Right lung (tissue), 2 donors: ENCODE measurements at regions not wholly inside any gene's neighbourhood (a gene's known extent, or its start where the extent isn't known, plus 50 kb on each side); places are given as distances from the start of the nearest gene placed in this dataset.

ENCODE experiments used
- DNase-seq, 2 donors: peaks; one replicate each; pipeline ENCODE4 v3.0.0-alpha.2; 2013

GRCh38 chr22:27656970-27657369, 144.6 kb downstream of the MN1 start:
- DNase-seq, result no peak

- DNase-seq, result no peak
Measured at GRCh38 chr22:27660306-27660705, 141.2 kb downstream of the MN1 start.

GRCh38 chr22:27662359-27663301, 138.9 kb downstream of the MN1 start:
- DNase-seq, result peak; percentile 60 to 61

- no peak for DNase-seq
Measured at GRCh38 chr22:27663812-27664211, 137.7 kb downstream of the MN1 start.

DNA sequence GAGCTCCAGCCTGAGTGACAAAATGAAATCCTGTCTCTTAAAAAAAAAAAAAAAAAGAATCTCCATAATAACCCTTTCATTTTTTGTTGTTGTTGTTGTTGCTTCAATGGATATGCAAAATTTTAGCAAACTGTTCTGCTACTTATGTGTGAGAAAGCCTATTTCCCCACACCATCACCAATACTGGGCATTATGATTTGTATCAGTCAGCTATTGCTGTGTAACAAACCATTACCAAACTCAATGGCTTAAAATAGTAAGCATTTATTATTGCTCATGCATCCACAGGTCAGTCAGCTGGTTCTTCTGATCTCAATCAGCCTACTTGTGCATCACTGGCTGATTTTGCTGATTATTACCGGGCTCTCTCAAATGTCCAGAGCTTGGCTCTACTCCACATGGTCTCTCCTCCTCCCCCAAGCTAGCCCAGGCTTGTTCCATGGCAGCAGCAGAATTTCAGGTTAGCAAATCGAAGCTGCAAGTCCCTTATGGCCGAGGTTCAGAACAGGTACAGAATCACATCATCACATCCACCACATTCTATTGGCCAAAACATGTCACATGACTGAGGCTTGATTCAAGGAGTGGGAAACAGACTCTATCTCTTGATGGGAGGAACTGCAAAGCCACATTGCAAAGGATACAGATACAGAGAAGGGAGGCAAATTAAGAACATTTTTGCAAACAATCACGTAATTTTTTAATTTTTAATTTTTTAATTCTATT, 135.1 kb downstream of the MN1 start:
- DNase-seq, result no peak

DNA sequence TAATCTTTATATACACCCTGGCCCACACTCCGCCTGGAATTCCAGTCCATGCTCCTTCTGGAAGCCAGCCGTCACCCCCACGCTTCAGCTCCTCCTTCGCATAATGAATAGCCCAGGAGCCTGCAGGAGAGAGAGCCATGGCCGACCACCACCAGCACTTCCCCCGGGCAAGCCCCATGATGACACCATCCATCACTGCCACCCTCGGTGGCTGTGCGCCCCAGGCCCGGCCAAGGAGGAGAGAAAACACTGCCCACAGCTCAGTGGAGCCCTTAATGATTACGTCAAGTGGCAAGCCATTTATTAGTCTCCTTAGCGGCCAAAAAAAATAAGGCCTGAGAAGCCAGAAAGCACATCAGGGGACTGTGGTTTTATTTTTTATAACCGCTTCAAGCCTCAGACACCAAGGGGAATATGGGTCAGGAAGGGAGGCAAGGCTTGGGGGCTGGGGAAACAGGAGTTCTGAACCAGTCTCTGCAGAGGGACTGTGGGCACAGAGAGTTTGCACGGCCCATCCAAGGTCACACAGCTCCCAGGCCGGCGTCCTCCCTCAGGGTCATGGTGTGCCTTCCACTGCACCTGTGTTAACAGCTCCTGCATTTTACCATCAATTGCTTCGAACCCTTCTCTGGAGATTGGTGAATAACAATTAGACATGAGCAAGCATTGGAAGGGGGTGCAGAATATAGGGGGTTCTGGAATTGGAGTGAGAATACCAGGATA, 134.3 kb downstream of the MN1 start:
- DNase-seq, result no peak

GRCh38 chr22:27668828-27669797, 132.4 kb downstream of the MN1 start:
- no peak for DNase-seq

DNA sequence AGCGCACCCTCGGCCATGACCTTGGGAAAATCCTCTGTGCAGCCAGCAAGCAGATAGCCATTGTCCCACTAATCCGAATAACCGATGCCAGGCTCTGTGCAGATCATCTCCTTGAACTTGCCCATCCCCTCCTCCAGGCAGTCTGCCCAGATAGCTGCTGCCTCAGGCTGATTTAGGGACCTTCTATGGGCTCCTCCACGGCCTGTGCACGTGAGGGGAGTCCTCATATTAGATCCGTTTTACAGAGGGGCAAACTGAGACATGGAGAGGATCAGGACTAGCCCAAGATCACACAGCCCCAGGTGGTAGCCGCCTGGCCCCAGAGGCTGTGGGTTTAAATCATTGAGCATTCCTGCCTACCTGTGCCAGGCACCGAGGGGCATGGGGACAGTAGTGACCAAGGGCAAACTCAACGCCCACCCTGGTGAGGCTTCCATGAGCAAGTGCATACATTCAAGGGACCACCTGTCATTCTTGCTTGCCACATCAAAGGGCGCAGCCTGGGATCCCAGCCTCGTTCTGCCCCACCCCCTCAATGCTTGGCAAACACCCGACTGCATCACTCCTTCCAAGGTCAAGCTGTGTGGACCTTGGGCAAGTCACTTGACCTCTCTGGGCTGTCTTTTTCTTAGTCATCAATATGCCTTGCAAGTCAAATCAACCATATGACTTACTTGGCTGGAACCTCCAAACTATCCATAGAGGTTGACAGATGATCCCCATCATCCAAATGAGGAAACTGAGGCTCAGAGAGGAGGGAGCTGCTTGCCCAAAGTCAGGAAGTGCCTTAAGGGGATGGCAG, 131.6 kb downstream of the MN1 start:
- no peak for DNase-seq

- peak; percentile 54 to 58 for DNase-seq
Measured at GRCh38 chr22:27670701-27671412, 130.7 kb downstream of the MN1 start.

DNA sequence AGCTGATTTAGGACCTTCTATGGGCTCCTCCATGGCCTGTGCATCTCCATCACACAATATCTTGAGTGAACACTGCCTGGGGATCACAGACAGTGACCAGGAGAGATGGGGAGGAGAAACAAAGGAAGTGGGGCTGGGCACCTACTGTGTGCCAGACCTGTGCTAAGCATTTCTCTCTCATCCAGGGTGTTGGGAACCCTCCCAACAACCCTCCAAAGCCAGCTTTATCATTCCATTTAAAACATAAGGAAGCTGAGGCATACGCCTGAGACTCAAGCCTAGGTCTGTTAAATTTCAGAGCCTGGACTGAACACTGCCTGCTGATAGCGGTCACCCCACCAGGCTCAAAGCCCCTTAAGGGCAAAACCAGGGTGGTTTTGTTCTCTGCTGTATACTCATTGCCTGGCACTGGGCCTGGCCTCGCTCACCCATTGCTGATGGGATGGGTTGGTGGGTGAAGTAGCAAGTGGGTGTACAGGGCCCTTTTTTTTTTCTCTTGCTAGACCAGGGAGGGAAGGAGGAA, 130.1 kb downstream of the MN1 start:
- DNase-seq, result no peak

DNA sequence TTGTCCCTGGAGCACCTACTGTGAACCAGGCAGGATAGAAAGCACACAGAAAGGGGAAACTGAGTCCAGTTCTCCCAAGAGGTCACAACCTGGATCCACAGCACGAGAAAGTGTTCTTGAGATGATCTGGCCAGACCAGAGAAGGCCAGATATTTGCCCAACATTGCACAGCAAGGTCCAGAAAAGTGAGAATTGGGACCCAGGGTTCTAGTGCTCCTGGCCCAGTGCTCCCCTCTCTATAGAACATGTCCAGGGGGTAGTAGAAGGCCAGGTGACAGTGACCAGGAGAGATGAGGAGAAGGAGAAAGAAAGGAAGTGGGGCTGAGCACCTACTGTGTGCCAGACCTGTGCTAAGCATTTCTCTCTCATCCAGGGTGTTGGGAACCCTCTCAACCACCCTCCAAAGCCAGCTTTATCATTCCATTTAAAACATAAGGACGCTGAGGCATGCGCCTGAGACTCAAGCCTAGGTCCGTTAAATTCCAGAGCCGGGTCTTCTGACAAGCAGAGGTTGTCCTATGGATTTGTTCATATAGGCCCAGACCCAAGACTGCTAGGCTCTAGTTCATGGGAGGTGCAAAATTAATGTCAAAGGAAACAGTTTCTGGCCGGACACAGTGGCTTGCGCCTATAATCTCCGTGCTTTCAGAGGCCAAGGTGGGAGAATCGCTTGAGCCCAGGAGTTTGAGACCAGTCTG, 128.7 kb downstream of the MN1 start:
- no peak for DNase-seq

GRCh38 chr22:27673839-27674238, 127.7 kb downstream of the MN1 start:
- no peak for DNase-seq

- no peak for DNase-seq
Measured at GRCh38 chr22:27674261-27674923, 127.2 kb downstream of the MN1 start.

GRCh38 chr22:27676545-27677213, 124.9 kb downstream of the MN1 start:
- DNase-seq, result no peak

DNA sequence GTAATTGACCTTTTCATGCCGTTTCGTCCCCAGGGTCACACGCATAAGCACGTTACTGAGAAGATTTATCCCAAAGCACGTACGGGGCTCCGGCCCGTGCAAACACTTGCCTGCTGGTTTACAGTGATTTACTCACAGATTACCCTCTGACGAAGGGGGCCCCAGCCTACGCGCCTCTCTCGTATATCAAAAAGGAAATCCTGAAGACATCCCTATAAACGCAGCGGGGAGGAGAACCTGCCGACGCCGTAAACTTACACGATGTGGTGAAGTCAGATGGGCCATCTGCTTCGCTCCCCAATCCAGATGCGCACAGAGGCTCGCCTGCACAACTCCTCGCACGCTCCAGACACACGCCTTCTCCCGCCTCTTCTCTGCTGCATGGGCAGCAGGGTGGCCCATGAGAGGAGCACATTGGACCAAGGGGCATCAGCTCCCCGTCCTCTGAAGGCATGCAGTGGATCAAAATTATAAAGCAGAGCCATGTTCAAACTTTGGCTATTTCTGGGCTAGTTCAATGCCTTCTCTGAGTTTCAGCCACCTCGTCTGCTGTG, 123.6 kb downstream of the MN1 start:
- DNase-seq, result no peak

DNA sequence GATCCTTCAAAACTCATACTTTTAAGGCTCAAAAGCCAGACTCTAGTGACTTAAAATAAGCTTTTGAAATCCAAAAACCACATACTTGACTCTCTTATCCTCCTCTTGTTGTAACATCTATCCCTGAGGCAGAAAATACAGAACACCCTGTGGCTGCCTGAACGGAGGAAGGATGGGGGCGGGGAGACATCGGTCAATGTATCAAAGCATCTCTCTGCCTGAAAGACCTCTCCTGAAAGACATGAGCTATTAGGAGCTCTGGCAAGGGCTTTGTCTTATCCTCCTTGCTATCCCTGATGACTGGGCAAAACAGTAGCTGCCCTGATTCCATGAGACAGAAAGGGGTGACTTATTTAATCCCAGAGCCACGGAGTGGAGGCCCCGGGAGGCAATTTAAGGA, 122.4 kb downstream of the MN1 start:
- DNase-seq, result no peak
